ENCODE measurements at regions not wholly inside any gene's neighbourhood (a gene's known extent, or its start where the extent isn't known, plus 50 kb on each side); places are given as distances from the start of the nearest gene placed in this dataset.
A peak's percentile ranks its signal among the peaks of the same experiment; 100 is the strongest.

DNA sequence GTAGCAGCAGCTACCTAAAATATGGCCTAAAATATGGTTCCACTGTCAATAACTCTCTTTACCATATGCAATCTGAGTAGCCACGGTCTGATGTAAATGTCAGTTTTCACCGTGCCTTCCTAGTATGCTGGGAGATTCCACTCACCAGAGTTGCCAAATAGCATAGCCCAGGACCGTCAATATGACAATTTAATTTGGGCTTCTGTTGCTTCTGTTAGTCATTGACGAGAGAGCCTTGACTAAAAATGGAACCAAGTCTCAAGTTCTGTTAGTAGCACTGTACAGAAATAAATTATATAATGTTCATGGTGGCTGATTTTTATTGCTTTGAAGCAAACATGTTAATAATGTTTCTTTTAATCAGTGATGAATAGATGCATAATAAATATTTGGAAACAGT is 348.4 kb downstream of the BCAT1 start:
- no peak overlapping the region for H3K27ac ChIP-seq
- no peak for DNase-seq
- WGBS, 2 donors: 66 to 69% methylated on average over 4 of the region's 4 CpGs
- no peaks in the 10 kb centered on the region for H3K36me3 ChIP-seq
- no peaks in the 10 kb centered on the region for H3K27me3 ChIP-seq
- H3K4me1 ChIP-seq: no peaks in the 10 kb centered on the region
- ATAC-seq (ENCODE audit: low FRiP score in 2 of 2): no peak
- no peaks in the 10 kb centered on the region for H3K9me3 ChIP-seq
- TF ChIP-seq EP300 (IDR thresholded peaks at IDR 0.05) (no peak), POLR2A (IDR thresholded peaks at IDR 0.05) (no peak), POLR2AphosphoS5 (IDR thresholded peaks at IDR 0.05) (no peak)
- TF ChIP-seq, protein P1, sequence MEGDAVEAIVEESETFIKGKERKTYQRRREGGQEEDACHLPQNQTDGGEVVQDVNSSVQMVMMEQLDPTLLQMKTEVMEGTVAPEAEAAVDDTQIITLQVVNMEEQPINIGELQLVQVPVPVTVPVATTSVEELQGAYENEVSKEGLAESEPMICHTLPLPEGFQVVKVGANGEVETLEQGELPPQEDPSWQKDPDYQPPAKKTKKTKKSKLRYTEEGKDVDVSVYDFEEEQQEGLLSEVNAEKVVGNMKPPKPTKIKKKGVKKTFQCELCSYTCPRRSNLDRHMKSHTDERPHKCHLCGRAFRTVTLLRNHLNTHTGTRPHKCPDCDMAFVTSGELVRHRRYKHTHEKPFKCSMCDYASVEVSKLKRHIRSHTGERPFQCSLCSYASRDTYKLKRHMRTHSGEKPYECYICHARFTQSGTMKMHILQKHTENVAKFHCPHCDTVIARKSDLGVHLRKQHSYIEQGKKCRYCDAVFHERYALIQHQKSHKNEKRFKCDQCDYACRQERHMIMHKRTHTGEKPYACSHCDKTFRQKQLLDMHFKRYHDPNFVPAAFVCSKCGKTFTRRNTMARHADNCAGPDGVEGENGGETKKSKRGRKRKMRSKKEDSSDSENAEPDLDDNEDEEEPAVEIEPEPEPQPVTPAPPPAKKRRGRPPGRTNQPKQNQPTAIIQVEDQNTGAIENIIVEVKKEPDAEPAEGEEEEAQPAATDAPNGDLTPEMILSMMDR (IDR thresholded peaks at IDR 0.05): no peak
- no peak overlapping the region for H3K4me3 ChIP-seq

GRCh38 chr12:24599736-24600135 is 349.2 kb downstream of the BCAT1 start:
- H3K27me3 ChIP-seq: no peaks in the 10 kb centered on the region
- H3K27ac ChIP-seq: no peak overlapping the region
- DNase-seq: no peak
- H3K9me3 ChIP-seq: no peaks in the 10 kb centered on the region
- H3K4me1 ChIP-seq: no peaks in the 10 kb centered on the region
- H3K36me3 ChIP-seq: no peaks in the 10 kb centered on the region
- no peak overlapping the region for H3K4me3 ChIP-seq
- 65 to 75% methylated on average over 5 of the region's 5 CpGs for WGBS, 2 donors
- no peak for TF ChIP-seq POLR2A (IDR thresholded peaks at IDR 0.05)
- no peak for TF ChIP-seq POLR2AphosphoS5 (IDR thresholded peaks at IDR 0.05)
- no peak for TF ChIP-seq EP300 (IDR thresholded peaks at IDR 0.05)
- TF ChIP-seq, protein P1 (IDR thresholded peaks at IDR 0.05): no peak
- ATAC-seq (ENCODE audit: low FRiP score in 2 of 2): no peak

- WGBS, 2 donors: 41 to 72% methylated on average over 3 of the region's 3 CpGs
- no peak overlapping the region for H3K27ac ChIP-seq
- H3K4me3 ChIP-seq: no peak overlapping the region
- DNase-seq (no peak), ATAC-seq (ENCODE audit: low FRiP score in 2 of 2) (no peak)
- TF ChIP-seq POLR2A (IDR thresholded peaks at IDR 0.05) (no peak), EP300 (IDR thresholded peaks at IDR 0.05) (no peak), POLR2AphosphoS5 (IDR thresholded peaks at IDR 0.05) (no peak)
- TF ChIP-seq, protein P1 (IDR thresholded peaks at IDR 0.05): no peak
- no peaks in the 10 kb centered on the region for H3K36me3 ChIP-seq
- no peaks in the 10 kb centered on the region for H3K4me1 ChIP-seq
- no peaks in the 10 kb centered on the region for H3K9me3 ChIP-seq
- H3K27me3 ChIP-seq: no peaks in the 10 kb centered on the region
Observed at GRCh38 chr12:24597580-24597979, 351.3 kb downstream of the BCAT1 start.

- no peaks in the 10 kb centered on the region for H3K9me3 ChIP-seq
- ATAC-seq (ENCODE audit: low FRiP score in 2 of 2): peak in 1 of 2 donors; percentile 54
- no peak overlapping the region for H3K27ac ChIP-seq
- H3K36me3 ChIP-seq: no peaks in the 10 kb centered on the region
- no peaks in the 10 kb centered on the region for H3K27me3 ChIP-seq
- no peak overlapping the region for H3K4me3 ChIP-seq
- 70% methylated on average over 2 of the region's 2 CpGs for WGBS, 2 donors
- TF ChIP-seq EP300 (IDR thresholded peaks at IDR 0.05) (no peak), POLR2AphosphoS5 (IDR thresholded peaks at IDR 0.05) (no peak), POLR2A (IDR thresholded peaks at IDR 0.05) (no peak)
- TF ChIP-seq, protein P1 (IDR thresholded peaks at IDR 0.05): peak; percentile 26 to 61 (median 50)
- no peak for DNase-seq
- no peaks in the 10 kb centered on the region for H3K4me1 ChIP-seq
Observed at GRCh38 chr12:24596768-24597388, 352.0 kb downstream of the BCAT1 start.

- DNase-seq (no peak), ATAC-seq (ENCODE audit: low FRiP score in 2 of 2) (no peak)
- TF ChIP-seq EP300 (IDR thresholded peaks at IDR 0.05) (no peak), POLR2AphosphoS5 (IDR thresholded peaks at IDR 0.05) (no peak), POLR2A (IDR thresholded peaks at IDR 0.05) (no peak)
- TF ChIP-seq, protein P1 (IDR thresholded peaks at IDR 0.05): no peak
- Histone ChIP-seq H3K27ac (no peak overlapping the region), H3K4me3 (no peak overlapping the region), H3K9me3 (no peaks in the 10 kb centered on the region), H3K4me1 (no peaks in the 10 kb centered on the region), H3K36me3 (no peaks in the 10 kb centered on the region), H3K27me3 (no peaks in the 10 kb centered on the region)
- 69 to 74% methylated on average over 3 of the region's 3 CpGs for WGBS, 2 donors
Observed at GRCh38 chr12:24595652-24596235, 353.2 kb downstream of the BCAT1 start.

Data from upper lobe of left lung (tissue), 6 donors.